ENCODE measurements at regions not wholly inside any gene's neighbourhood (a gene's known extent, or its start where the extent isn't known, plus 50 kb on each side); places are given as distances from the start of the nearest gene placed in this dataset.
"Not testable (repeated sequence)": the region's sequence is repeated elsewhere in the genome, so short reads cannot be mapped to it uniquely, and the experiment has no call there.

- no peak for DNase-seq
Measured at GRCh38 chr1:55792870-55793269, 577.7 kb upstream of the USP24 start.

GRCh38 chr1:55789466-55789865, 574.3 kb upstream of the USP24 start:
- DNase-seq = no peak

DNA sequence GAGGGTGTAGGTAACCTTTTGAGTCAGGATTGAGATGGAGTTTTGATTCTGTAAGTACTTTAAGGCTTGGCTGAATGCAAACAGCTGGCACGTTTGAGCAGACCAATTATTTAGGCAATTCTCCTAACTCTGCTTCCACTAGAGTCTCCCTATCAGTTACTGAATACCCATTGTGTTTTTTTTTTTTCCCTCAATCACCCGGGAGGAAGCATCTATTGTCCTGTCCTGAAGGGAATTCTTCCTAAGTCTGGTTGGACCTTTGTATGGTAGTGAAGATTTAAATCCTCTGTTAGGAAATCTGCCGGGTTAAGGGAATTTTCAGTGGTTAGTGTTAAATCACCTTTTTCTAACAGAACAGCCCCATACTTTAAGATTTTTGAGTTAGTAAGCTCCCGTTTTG, 571.2 kb upstream of the USP24 start:
- DNase-seq = no peak

DNA sequence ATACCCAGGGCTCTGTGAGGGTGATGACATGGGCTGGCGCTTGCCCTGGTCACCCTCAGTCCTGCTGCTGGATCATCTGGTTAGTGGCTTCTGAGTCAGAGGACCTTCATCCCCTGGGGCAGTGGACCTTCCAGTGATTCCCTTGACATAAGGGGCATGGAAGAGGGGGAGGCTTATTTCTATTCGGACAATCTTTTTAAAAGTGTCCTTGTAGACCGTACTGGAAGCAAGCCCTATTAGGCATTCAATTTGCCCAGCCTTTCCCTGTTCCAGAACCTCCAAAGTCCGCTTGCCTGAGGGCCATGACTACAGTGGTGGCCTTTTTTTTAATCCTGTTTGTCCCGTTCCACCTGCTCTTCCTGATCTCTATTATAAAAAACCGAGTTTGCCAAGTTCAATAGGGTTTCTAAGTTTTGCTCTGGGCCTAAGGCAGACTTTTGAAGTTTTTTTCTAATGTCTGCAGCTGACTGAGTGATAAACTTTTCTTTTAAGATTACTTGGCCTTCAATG, 569.8 kb upstream of the USP24 start:
- DNase-seq = not testable (repeated sequence)

- DNase-seq = no peak
Measured at GRCh38 chr1:55781944-55782482, 566.8 kb upstream of the USP24 start.

GRCh38 chr1:55781003-55781402, 565.8 kb upstream of the USP24 start:
- DNase-seq = no peak

DNA sequence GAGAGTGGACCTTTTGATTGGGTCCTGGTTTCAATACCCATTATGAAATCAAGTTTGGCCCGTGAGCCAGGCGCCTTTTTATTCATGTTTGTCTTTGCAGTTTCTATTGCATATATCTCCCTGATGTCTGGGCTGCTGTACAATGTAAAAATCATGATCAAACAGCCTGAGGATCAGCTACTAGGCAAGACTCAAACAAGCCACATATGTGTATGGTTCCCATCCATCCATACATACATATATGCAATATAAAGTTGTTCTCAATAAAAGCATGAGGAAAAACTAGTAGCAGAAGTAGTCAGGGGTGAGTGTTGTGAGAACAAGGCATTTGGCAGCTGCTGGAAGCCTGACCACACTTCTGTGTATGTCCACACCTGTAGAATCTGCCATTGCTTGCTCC, 562.4 kb upstream of the USP24 start:
- DNase-seq = no peak

- DNase-seq = no peak
Measured at GRCh38 chr1:55775007-55775406, 559.8 kb upstream of the USP24 start.

DNA sequence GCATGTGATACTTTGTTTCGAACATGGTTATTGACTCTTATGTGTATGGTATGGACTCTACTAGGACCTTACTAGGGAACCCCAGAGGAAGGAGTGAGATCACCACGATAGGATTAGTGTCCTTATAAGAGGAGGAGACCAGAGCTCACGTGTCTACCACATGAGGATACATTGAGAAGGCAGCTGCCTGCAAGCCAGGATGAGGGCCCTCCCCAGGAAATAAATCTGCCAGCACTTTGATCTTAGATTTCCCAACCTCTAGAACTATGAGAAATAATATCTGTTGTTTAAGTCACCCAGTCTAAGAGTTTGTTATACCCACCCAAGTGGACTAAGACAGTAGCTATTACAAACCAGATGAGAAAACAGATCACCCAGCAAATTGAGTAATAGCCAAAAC, 559.3 kb upstream of the USP24 start:
- DNase-seq = no peak

- no peak for DNase-seq
Measured at GRCh38 chr1:55773211-55773940, 558.2 kb upstream of the USP24 start.

DNA sequence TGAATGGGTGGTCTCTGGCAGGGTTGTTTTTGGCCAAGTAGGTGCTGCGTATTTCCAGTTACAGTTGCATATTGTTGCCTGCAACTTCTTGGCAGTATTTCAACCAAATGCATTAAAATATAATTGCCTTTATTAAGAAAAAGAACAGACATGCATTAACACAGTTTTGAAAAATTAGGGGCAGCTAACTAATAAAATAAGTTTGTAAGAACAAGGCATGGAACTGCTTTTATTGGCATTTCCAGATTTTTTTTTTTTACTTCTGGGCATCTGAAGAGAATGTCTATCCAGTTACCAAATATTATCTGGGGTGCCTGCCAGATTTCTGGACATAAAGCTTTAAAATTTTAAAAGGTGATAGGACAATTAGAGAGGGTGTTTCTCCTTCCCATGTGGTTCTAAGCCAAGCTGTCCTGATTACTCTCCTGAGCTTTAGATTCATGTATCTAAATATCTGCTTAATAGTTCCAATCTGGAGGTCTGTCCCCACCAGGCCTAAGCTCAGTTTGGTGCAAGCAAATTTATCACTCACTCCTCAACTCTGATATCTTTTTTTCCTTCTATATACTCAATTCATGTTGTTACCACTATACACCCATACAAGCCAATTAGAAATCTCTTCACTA, 553.3 kb upstream of the USP24 start:
- no peak for DNase-seq

- no peak for DNase-seq
Measured at GRCh38 chr1:55767171-55767570, 552.0 kb upstream of the USP24 start.

GRCh38 chr1:55765505-55765904, 550.3 kb upstream of the USP24 start:
- not testable (repeated sequence) for DNase-seq

DNA sequence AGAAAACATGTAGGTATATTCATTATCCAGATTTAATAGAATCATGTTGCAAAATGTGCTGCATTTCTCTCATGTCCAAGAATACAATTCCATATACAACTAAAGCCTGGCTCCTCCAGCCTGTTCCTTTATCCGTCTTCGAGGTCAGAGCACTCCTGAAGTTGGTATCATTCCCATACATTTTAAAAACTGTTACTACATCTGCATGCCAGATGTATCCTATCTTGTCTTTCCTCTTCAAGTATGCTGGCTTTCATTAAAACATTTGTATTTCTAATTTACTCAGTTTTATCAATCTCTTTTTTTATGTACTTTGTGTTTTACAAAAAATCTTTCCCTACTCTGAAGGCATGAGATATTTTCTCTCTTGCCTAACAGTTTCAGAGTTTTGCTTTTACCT, 536.6 kb upstream of the USP24 start:
- DNase-seq = no peak

DNA sequence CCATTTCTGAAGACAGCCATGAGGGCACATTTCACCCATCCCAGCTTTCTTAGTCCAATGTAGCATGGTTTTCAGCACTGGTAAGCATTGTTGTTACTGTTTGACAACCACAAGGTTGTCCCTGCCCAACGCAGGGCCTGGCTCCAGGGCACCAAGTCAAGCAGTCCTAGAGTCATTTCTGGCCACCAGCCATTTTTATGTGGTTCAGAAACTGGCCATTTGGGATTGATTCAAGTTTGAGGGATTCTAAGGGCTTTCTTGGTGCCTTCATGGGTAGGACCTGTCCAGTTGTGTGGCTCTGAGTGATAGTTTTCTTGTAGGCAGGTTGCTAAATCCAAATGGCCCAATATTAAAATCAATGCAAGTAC, 535.4 kb upstream of the USP24 start:
- no peak for DNase-seq

GRCh38 chr1:55749975-55750627, 534.9 kb upstream of the USP24 start:
- DNase-seq = no peak

DNA sequence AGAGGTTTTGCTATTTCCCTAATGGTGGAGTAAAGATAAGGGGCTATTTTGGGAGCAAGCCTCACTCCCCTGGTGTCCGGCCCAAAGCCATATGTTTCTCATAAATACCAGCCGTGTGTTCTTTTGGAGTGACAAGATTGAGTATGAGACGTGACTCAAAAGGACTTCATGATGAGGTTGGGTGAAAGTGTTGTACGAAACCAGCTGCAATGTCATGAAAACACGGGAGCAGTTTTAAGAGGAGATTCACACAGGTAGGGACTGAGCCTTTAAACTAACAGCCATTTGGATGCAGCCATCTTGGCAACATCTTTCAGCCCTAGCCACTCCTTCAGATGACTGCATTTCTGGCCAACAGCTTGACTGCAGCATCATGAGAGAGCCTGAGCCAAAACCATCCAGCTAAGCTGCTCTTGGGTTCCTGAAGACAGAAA, 532.3 kb upstream of the USP24 start:
- no peak for DNase-seq

DNA sequence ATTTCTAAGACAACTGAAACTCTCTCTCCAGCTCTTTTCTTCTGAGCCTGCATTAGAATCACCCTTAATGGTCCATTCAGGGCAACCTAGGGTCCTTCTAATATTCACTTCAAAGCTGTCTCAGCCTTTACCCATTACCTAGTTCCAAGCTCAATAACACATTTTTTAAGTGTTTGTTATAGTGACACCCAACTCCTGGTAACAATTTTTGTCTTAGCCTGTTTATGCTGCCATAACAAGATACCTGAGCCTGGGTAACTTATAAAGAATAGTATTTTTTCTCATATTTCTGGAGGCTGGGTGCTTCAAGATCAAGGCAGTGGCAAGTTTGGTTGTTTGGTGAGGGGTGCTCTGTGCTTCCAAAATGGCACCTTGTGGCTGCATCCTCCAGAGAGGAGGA, 531.5 kb upstream of the USP24 start:
- DNase-seq = no peak

DNA sequence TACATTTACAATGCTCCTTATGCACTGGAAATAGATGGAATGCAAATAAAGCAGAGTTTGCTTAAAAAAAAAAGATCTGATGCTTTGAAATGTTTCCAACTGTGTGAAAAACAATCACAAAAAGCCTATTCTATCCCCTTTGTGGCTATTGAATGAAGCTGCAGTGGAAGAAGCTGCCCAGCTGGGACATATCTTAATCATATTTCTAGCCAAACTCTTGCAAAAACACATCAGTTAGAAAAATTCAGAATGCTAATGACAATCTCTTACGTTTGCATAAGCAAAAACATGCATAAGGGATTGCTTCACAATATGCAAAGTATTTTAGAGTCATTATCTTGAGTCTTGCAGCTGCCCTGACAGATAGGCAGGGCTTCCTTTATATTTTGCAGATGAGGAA, 526.4 kb upstream of the USP24 start:
- DNase-seq = no peak

- no peak for DNase-seq
Measured at GRCh38 chr1:55735106-55735505, 519.9 kb upstream of the USP24 start.

- no peak for DNase-seq
Measured at GRCh38 chr1:55726994-55727393, 511.8 kb upstream of the USP24 start.

- DNase-seq = no peak
Measured at GRCh38 chr1:55725378-55725777, 510.2 kb upstream of the USP24 start.

- no peak for DNase-seq
Measured at GRCh38 chr1:55724551-55725325, 509.6 kb upstream of the USP24 start.

Data from activated naive CD4-positive, alpha-beta T cell (primary cell).